HS-5 (cell line): ENCODE measurements at regions not wholly inside any gene's neighbourhood (a gene's known extent, or its start where the extent isn't known, plus 50 kb on each side); places are given as distances from the start of the nearest gene placed in this dataset.

ENCODE experiments used
- DNase-seq: peaks from one replicate; pipeline ENCODE4 v3.0.0-alpha.2; 2012; ENCODE audit warnings: low read depth

GRCh38 chr4:43345323-43345925 is 452.9 kb downstream of the GRXCR1 start:
- DNase-seq: no peak

DNA sequence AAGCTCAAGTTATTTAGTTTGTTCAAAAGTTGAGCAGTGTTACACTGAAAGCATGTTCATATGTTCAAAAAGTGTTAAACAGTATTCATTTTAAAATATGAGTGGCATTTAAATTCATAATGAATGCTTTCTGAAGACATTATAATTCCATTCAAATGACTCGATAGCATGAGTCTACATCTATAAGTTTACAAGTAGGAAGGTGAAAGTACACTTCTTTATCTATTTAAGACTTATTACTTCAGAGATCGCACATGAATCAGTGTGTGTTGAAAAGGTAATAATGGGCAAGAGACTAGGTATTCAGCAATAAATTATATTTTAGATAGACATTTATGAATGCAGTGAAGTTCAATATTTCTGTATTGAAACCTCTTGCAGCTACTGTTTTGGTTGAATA is 456.1 kb downstream of the GRXCR1 start:
- no peak for DNase-seq

DNA sequence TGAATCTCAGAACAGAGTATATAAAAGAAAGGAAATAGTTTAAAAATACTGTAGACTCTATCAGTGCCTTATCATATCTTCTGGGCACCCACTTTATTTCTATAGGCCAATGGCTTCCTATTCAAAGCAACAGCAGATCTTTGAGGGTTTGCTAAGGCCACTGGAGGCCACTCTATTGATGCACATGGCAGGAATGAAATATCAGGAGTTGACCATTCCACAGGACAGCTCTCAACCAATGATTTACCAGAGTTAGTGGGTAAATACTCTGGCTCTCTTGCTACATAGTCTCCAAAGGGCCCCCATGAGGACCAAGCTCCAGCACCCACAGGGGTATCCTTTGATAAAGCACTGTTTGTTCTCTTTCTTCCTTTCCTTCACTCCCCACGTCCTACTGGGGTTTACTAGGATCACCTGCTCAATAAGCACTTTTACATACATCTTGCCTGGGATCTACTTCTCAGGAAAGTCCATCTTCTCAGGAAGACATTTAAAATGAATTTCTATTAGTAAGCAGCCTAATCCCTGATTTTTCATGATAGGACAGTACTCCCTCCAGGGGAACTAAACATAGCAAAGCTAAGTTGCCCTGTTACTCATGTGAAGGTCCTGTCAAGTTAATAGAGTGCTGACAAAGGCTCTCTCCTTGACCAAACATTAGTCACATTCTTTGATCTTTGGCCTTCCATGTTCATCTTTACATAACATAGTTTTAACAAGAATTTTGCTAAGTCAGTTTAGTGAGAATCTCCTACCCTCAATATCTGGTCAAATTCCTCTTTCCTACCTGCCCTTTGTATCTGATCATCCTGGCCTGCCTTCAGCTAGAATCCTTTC is 459.7 kb downstream of the GRXCR1 start:
- DNase-seq: no peak

DNA sequence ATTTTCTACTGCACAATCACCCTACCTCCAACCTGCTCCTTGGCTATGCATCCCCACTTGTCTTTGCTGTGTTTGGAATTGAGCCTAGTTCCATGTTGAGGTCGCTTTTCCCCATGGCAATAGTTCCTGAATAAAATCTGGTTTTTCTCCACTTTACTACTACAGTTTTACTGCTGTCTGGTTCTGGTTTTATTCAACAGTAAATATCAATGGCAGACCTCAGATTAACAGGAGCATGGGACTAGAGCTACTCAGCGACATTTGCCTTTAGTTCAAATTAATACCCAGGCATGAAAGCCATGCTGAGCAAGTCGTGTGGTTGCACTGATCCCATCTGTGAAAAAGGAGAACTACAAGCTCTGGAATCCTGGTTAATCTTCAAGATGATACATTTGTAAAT is 460.3 kb downstream of the GRXCR1 start:
- DNase-seq: no peak

GRCh38 chr4:43353552-43353951 is 461.0 kb downstream of the GRXCR1 start:
- DNase-seq: no peak

- no peak for DNase-seq
These were observed 464.3 kb downstream of the GRXCR1 start for GRCh38 chr4:43356786-43357185.

DNA sequence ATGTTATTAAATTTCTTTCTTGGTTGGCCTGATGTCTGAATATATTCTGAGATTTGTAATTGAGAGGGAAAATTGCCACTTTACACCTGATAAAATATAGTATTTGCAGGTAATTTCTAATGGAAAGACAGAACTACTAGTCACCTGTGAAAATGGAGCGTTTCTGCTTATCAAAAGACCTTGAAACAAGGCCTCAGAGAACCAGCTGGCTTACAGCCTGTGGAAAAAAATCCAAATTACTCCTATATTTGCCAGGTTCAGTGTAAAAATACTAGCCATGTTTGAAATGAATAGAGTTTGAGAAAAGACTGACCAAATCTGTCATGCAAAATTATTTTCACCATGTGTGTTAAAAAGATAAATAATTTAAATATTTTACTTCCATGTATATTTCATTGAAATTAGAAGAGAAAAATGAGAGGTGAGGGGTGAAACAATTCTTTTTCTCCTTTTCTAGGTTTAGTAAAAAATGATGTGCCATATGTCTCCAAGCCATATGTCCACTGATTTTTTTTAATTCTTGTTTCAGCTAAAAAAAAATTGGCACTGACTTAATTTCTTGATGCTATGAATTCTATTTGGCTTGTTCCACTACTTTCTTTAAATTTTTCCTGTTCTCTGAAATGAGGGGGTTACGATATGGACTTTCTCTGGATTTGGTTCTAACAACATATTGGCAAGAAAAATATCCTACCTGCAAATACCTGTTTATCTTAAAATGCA is 464.9 kb downstream of the GRXCR1 start:
- no peak for DNase-seq

- DNase-seq: no peak
These were observed 467.8 kb downstream of the GRXCR1 start for GRCh38 chr4:43360296-43360695.

- no peak for DNase-seq
These were observed 470.5 kb downstream of the GRXCR1 start for GRCh38 chr4:43362875-43363636.

DNA sequence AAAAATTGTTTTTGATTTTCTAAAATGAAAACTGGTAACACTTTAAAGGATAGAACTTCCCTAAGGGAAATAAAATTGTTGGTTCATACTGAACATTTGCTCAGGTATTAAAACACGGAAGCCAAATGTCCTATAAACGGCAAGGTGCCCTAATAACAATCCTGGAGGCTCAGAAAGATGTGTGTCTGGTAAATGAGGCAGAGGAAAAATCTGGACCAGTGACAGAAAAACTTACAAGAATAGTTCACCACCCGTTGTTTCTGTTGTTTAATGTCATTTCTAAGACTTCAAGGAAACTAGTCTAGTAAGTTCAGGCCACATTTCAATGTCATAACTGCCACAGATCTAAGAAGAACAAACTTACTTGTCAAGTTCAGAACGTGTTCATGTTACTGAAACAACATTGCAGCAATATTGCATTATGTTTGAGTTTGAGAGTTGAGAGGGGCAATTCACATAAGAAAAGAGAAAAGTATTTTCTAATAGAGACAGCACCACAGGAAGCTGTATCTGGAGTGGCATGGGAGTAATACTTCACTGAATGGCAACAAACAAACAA is 476.6 kb downstream of the GRXCR1 start:
- no peak for DNase-seq

DNA sequence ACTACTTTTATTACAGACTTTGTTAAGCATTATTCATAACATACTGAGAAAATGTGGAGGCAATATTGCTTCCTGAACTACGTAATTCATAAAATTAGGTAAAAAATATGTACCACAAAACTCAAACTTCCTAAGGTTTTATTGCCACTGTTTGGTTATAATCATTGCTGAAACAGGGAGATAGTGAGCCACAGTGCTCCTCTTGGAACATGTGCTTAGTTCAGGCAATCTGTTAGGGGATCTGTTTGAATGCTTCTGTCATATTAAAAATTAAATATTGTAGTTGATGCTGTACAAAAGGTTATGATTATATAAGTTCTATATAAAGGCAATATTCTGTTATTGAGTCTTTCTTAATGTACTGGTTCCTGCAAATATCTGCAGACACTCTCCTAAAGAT is 480.7 kb downstream of the GRXCR1 start:
- DNase-seq: no peak

DNA sequence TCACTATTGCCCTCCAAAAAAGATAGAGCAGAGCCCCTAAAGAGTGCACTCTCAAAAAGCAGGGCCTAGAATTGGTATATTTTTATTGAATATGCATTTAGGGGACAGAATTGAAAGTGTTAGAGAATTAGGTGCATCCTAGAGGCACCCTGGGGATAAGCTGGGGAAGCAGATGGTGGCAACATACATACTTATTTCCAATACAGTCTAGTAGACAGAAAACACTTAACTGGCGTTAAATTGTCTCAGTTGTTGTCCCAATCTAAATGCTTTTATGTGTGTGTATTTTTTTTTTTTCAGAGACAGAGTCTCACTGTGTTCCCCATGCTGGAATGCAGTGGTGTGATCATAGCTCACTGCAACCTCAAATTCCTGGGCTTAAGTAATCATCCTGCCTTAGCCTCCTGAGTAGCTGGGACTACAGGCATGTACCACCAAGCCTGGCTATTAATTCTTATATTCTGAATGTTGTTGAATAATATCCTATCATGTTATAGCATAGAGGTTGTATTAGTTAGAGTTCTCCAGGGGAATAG is 481.8 kb downstream of the GRXCR1 start:
- no peak for DNase-seq

DNA sequence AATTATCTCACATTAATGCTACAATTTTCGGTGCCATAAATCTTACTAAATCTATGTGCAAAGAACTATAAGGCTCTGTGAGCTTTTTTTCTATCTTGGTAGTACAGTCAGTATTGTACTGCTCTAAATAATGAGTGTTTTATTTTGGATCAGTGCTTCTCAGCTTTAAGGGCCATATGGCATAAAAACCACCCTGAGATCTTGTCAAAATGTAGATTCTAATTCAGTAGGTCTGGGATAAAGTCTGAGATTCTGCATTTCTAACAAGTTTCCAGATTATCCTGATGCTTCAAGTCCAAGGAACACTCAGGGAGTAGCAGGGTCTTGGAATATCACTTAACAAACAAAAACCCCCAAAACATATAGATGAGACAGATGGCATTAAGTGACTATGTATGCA is 486.5 kb downstream of the GRXCR1 start:
- no peak for DNase-seq

- DNase-seq: no peak
These were observed 487.6 kb downstream of the GRXCR1 start for GRCh38 chr4:43380093-43380492.

GRCh38 chr4:43391069-43391468 is 498.6 kb downstream of the GRXCR1 start:
- no peak for DNase-seq

DNA sequence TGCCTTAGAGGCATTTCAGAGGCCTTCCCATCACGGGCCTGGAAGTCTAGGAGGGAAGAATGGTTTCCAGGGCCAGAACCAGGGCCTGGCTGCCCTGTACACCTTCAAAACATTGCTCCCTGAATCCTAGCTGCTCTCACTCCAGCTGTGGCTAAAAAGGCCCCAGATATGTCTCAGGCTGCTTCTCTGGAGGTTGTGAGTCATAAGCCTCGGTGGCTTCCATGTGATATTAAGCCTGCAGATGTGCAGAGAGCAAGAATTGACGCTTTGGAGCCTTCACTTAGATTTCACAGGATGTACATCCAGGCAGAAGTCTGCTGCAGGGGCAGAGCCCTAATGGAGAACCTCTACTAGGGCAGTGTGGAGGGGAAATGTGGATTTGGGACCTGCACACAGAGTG is 502.5 kb downstream of the GRXCR1 start:
- DNase-seq: no peak

DNA sequence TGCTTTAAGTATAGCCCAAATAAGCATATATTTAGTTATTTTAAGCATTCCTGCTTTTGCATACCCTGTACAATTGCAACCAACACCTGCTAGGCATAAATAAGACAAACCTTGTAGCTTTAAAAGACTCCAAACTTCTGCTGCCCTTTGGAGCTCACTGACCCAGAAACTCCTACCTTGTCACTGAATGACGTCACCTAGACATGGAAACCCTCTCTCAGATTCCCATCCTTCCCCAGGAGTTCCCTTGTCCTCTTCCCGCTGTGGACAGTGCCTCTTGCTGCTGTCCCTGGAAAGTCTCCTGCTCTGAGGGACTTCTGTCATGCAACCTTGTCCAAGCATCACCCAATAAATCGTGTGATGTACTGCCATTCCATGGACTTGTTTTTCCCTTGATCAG is 507.2 kb downstream of the GRXCR1 start:
- no peak for DNase-seq

DNA sequence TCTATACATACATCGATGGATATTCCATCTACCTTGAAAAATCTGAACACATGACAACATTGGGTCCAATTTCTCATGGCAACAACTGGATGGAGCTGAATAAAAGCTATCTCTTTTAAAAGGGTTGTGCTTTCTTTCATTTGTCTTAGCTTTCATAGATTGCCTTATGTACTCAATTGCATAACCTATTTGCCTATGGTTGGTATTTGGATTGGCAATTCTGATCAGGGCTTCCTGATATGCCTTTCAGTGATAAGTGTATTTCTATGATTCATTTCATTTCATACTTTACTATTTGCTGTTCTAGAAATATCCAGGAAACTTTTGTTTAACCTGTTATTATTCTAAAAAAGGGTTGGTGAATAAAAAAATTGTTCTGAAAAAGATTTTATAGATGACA is 509.9 kb downstream of the GRXCR1 start:
- no peak for DNase-seq

- DNase-seq: no peak
These were observed 518.1 kb downstream of the GRXCR1 start for GRCh38 chr4:43410636-43411035.

DNA sequence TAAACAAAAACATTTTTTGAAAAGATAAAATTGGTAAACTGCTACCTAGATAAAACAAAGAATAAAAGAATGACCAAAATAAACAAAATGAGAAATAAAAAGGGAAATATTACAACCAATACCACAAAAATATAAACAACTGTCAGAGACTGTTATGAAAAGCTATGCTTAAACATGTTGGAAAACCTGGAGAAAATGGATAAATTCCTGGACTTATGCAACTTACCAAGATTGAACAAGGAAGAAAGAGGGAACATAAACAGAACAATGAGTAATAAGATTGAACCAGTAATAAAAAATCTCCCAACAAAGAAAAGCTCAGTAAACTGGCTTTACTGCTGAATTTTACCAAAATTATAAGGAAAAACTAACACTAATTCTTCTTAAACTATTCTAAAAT is 518.7 kb downstream of the GRXCR1 start:
- no peak for DNase-seq

- DNase-seq: no peak
These were observed 530.8 kb downstream of the GRXCR1 start for GRCh38 chr4:43423276-43423675.

- DNase-seq: no peak
These were observed 532.7 kb downstream of the GRXCR1 start for GRCh38 chr4:43425206-43425605.
